ENCODE measurements at regions not wholly inside any gene's neighbourhood (a gene's known extent, or its start where the extent isn't known, plus 50 kb on each side); places are given as distances from the start of the nearest gene placed in this dataset.

GRCh38 chr13:107170270-107170931, 602.5 kb upstream of the ARGLU1 start:
- ATAC-seq: no peak

GRCh38 chr13:107157271-107157670, 589.3 kb upstream of the ARGLU1 start:
- ATAC-seq: no peak

GRCh38 chr13:107144432-107144831, 576.5 kb upstream of the ARGLU1 start:
- no peak for ATAC-seq

DNA sequence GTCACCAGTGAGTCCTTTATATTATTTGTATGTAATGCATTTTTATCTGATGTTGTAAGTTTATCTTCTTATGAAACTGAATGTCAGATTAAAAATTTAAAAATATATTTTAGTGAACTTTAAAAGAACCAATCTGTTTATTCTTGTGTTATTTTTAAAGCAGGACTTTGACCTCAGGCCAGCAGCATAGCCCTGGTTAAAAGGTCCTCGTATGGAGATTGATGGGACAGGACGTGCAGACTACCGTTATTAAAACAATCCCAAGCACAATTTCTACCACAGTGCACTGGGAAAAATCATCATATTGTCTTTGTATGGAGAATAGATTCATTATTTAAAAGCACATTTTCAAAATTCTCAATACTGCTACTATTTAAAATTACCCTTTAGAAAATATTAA, 573.8 kb upstream of the ARGLU1 start:
- no peak for ATAC-seq

DNA sequence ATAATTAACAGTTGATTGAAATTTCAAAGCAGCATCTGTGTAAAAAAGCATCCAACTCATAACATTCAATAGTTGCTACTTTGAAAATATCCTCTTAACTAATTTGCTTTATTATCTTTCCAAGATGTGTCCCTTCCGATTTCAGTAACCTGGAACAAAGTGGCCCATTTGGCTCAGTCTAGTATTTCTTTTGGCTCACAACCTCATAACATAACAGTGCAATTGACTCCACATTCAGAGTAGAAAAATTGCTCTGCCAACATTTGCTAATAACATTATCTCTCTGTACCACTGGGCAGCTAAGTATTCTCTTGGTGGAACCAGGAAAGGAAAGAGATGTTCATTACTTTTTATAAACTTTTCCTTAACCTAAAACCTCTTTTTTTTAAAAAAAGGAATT, 571.1 kb upstream of the ARGLU1 start:
- ATAC-seq: no peak

- no peak for ATAC-seq
These were observed 570.5 kb upstream of the ARGLU1 start for GRCh38 chr13:107138486-107138885.

GRCh38 chr13:107133950-107134349, 566.0 kb upstream of the ARGLU1 start:
- no peak for ATAC-seq

DNA sequence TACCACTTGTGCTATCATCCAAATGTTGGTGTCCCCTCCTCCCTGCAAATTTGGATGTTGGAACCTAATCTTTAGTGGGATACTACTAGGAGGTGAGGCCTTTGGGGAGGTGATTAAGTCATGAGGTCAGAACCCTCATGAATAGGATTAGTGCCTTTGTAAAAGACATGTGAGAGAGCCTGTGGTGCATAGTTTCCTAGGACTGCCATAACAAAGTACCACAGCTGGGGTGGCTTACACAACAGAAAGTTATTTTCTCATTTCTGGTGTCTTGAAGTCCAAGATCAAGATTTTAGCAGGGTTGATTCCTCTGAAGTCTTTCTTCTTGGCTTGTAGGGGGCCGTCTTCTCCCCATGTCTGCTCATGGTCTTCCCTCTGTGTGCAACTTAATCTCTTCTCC, 562.6 kb upstream of the ARGLU1 start:
- no peak for ATAC-seq

DNA sequence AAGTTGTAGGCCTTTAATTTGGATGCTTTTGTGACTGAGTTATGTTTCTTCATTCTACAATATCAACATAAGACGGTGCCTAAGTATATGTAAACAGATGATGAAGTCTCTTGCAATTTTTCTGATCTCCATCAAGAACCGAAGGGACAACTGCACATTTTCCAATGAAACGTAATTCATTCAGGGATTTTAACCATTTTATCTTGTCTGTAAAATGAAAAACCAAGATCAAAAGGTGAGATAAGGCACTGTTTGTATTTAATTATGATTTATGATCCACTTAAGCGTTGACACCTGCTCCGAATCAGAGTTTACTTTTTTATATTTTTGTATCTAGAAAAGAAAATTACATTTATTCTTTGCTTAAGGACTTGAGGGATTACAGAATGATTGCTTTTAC, 556.8 kb upstream of the ARGLU1 start:
- no peak for ATAC-seq

DNA sequence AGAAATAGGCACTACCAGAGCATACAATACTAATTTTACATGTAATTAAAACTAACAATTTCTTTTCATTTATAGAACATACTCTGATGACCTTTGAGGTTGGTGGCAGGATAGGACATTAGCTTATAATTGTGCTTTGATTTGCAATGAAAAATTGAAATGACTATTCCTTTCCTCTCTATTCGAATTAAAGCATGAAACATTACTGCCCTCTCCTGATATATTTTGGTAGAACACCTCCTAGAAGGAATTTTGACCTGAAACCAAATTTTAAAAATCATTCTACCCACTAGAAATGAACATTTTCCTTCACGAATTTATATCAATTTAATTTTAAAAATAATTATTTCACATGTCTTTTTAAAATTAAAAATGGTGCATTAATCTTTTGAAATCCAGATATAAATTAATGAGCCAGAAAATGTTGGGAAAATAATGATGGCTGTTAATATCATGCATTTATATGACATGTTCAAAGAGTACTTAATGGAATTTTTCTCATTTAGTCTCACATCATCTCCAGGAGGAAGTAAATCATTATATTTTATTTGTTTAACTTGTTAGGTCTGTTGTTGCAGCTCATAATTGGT, 556.3 kb upstream of the ARGLU1 start:
- no peak for ATAC-seq

GRCh38 chr13:107121793-107122192, 553.9 kb upstream of the ARGLU1 start:
- ATAC-seq: no peak

GRCh38 chr13:107119989-107120881, 552.3 kb upstream of the ARGLU1 start:
- ATAC-seq: no peak

GRCh38 chr13:107118506-107118905, 550.6 kb upstream of the ARGLU1 start:
- ATAC-seq: no peak

DNA sequence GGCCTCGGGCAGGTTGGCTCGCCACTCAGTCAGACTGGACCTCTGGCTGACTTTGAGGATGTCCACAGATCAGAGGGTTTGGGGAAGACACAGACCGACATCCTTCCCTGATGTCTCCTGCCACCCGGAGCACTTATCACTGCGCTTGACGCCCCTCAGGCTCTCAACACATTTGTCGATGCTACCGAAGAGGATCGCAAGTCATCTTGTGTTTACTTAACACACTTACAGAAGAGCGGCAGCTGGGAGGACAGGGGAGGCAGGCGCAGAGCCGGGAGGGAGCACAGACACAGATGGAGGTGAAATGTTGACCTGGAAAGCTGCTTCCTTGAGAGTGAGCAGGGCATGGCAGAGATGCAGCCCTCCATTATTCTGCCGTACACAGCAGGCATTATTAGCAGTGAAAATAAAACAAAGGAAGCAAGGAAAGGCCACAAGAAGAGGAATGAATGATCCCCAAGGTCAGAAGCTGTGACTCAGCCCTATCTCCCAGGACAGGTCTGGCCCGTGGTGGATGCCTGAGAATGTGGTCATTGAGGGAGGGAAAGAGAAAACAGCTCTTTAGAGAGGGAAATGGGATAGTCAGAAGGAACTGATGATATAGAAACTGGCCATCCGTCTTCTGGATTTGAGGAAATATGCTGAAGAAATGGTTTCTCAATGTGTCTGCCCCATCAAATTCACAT, 549.5 kb upstream of the ARGLU1 start:
- no peak for ATAC-seq

- no peak for ATAC-seq
These were observed 545.5 kb upstream of the ARGLU1 start for GRCh38 chr13:107113387-107113786.

DNA sequence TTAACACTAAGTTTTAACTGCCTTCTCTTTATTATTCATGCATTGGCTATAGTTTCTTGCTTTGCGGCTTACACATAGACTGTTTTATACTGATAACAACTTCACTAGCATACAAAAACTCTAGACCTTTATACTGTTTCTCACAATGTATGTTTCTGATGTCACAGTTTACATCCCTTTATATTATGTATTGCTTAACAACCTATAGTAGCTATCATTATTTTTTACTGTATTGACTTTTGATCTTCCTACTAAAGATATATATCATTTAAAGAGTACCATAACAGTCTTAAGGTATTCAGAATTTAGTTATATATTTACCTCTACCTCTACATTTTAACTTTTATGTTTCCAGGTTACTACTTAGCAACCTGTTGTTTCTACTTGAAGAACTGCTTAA, 543.3 kb upstream of the ARGLU1 start:
- no peak for ATAC-seq

DNA sequence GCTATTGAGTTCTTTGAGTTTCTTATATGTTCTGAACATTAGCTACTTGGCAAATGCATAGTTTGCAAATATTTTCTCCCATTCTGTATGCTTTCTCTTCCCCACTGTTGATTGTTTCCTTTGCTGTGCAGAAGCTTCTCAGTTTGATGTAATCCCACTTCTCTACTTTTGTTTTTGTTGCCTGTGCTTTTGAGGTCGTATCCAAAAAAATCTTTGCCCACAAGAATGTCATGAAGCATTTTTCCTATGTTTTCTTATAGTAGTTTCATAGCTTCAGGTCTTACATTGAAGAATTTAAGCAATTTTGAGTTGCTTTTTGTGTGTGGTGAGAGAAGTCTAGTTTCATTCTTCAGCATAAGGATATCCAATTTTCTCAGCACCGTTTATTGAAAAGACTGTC, 536.7 kb upstream of the ARGLU1 start:
- no peak for ATAC-seq

DNA sequence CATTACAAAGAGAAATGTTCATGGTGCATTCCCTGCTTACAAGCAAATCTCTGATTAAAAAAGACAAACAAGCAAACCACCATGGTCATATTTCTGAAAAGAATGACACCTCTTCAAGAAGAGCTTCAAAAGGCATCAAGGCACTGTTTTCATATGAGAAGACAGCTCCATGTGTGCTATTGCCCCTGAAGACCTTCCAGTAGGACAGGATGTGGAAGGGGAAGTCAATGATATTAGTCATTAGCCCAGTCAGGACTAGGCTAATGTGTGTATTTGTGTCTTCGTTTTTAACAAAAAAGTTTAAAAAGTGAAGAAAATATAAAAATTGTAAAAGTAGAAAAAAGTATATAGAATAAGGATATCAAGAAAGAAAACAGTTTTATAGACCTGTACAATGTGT, 534.7 kb upstream of the ARGLU1 start:
- ATAC-seq: no peak

GRCh38 chr13:107099661-107100060, 531.7 kb upstream of the ARGLU1 start:
- ATAC-seq: no peak

DNA sequence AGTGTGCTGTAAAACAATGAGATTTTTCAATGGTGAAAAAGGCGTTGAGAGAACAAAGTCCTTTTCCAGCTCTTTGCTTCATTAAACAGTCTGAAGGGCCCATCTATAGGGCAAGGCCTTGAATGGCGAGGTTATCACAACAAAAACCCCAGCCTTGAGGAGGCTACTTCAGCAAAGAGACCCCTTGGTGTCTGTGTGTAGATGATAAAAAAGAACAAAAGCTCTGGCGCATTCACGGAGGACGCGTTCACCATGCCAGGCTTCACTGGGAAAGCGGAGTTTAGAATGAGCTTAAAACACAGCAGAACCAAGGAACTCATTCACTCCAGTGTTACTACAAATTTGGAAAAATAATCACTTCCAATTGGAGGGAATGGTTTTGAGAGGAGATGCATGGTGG, 530.0 kb upstream of the ARGLU1 start:
- ATAC-seq: no peak

GRCh38 chr13:107095876-107096275, 527.9 kb upstream of the ARGLU1 start:
- no peak for ATAC-seq

GRCh38 chr13:107091861-107092260, 523.9 kb upstream of the ARGLU1 start:
- no peak for ATAC-seq

- no peak for ATAC-seq
These were observed 523.5 kb upstream of the ARGLU1 start for GRCh38 chr13:107091428-107091827.

Data from esophagus mucosa (tissue), 1 donor.